Neural cell (in vitro differentiated cells): ENCODE measurements at regions not wholly inside any gene's neighbourhood (a gene's known extent, or its start where the extent isn't known, plus 50 kb on each side); places are given as distances from the start of the nearest gene placed in this dataset.

Source experiments
- H2AFZ ChIP-seq: fragments of 200-600, 300-800 bp; sonication (generic), shearing (Covaris generic); 2 replicates; pipeline ENCODE4 v1.6.0; 2014; ENCODE audit warnings: low read depth, mild to moderate bottlenecking, antibody characterized with exemption, low read length, moderate library complexity
- H3F3A ChIP-seq: fragments of 200-600 bp; shearing (Covaris generic); 2 replicates; pipeline ENCODE4 v1.6.1; 2016; ENCODE audit warnings: mild to moderate bottlenecking, moderate library complexity, mixed read lengths, antibody characterized with exemption, low read length; ENCODE audit not compliant: insufficient read depth, poor library complexity, severe bottlenecking
- H3K27ac ChIP-seq: fragments of 200-600, 300-800 bp; sonication (generic), shearing (Covaris generic); 2 replicates; pipeline ENCODE4 v1.5.1; 2014; ENCODE audit warnings: mild to moderate bottlenecking, low read length, moderate library complexity
- H3K27me3 ChIP-seq: fragments of 300-800, 200-600 bp; sonication (generic), shearing (Covaris generic); 2 replicates; pipeline ENCODE4 v1.6.0; 2014; ENCODE audit warnings: mild to moderate bottlenecking, low read depth, low read length, moderate library complexity; ENCODE audit not compliant: insufficient read depth
- H3K36me3 ChIP-seq: fragments of 300-800, 200-600 bp; sonication (generic), shearing (Covaris generic); 2 replicates; pipeline ENCODE4 v1.5.1; 2014; ENCODE audit warnings: mild to moderate bottlenecking, antibody characterized with exemption, low read length, moderate library complexity; ENCODE audit not compliant: insufficient read depth
- H3K4me2 ChIP-seq: fragments of 300-800, 200-600 bp; sonication (generic), shearing (Covaris generic); 2 replicates; pipeline ENCODE4 v1.6.0; 2014; ENCODE audit warnings: mild to moderate bottlenecking, low read length
- H3K4me3 ChIP-seq: fragments of 300-800, 200-600 bp; sonication (generic), shearing (Covaris generic); 2 replicates; pipeline ENCODE4 v1.5.1; 2014; ENCODE audit warnings: mild to moderate bottlenecking, low read length, moderate library complexity
- H3K79me2 ChIP-seq: fragments of 200-600 bp; shearing (Covaris generic); replicated peaks from 2 replicates; pipeline ENCODE4 v1.6.0; 2014; ENCODE audit warnings: mild to moderate bottlenecking, low read length, moderate library complexity; ENCODE audit not compliant: insufficient read depth
- H3K9ac ChIP-seq: fragments of 300-800, 200-600 bp; sonication (generic), shearing (Covaris generic); 2 replicates; pipeline ENCODE4 v1.6.1; 2016; ENCODE audit warnings: mild to moderate bottlenecking, low read length, mixed read lengths
- H3K9me2 ChIP-seq: fragments of 200-600 bp; shearing (Covaris generic); 2 replicates; pipeline ENCODE4 v1.6.1; 2016; ENCODE audit warnings: mild to moderate bottlenecking, low read length, mixed read lengths; ENCODE audit not compliant: insufficient read depth
- H3K9me3 ChIP-seq: fragments of 200-600, 300-800 bp; sonication (generic), shearing (Covaris generic); 2 replicates; pipeline ENCODE4 v1.6.1; 2016; ENCODE audit warnings: mild to moderate bottlenecking, mixed run types, low read length, moderate library complexity, mixed read lengths
- H4K20me1 ChIP-seq: fragments of 200-600 bp; shearing (Covaris generic); 2 replicates; pipeline ENCODE4 v1.6.1; 2016; ENCODE audit warnings: mild to moderate bottlenecking, mixed run types; ENCODE audit not compliant: insufficient read depth
- EP300 ChIP-seq: fragments of 450-650 bp; conservative IDR thresholded peaks from 2 replicates; pipeline ENCODE4 v1.6.1; 2014; ENCODE audit warnings: antibody characterized with exemption, mild to moderate bottlenecking, moderate library complexity; ENCODE audit not compliant: poor library complexity, severe bottlenecking
- EZH2 ChIP-seq: fragments of 200-600, 300-800 bp; shearing (Covaris generic), sonication (generic); IDR thresholded peaks from 2 replicates; pipeline ENCODE4 v1.6.1; 2014; ENCODE audit warnings: antibody characterized with exemption, low read length, borderline replicate concordance, mild to moderate bottlenecking; ENCODE audit not compliant: insufficient read depth, poor library complexity, severe bottlenecking
- MXI1 ChIP-seq: fragments of 450-650 bp; conservative IDR thresholded peaks from 2 replicates; pipeline ENCODE4 v1.6.1; 2014; ENCODE audit warnings: antibody characterized with exemption, mild to moderate bottlenecking; ENCODE audit not compliant: poor library complexity, severe bottlenecking
- POLR2AphosphoS5 ChIP-seq: IDR thresholded peaks from 2 replicates; pipeline ENCODE4 v1.6.1; 2012
- RAD21 ChIP-seq: fragments of 450-650 bp; conservative IDR thresholded peaks from 2 replicates; pipeline ENCODE4 v1.6.1; 2014; ENCODE audit warnings: antibody characterized with exemption, mild to moderate bottlenecking, moderate library complexity
- SMC3 ChIP-seq: fragments of 450-650 bp; conservative IDR thresholded peaks from 2 replicates; pipeline ENCODE4 v1.6.1; 2014; ENCODE audit warnings: antibody characterized with exemption, mild to moderate bottlenecking, moderate library complexity; ENCODE audit not compliant: poor library complexity
- TAF1 ChIP-seq: IDR thresholded peaks from 2 replicates; pipeline ENCODE4 v1.6.1; 2012; ENCODE audit warnings: low read depth
- TF ChIP-seq, protein P1 (sequence below): fragments of 450-650 bp; IDR thresholded peaks from 2 replicates; pipeline ENCODE4 v1.5.1; 2014; ENCODE audit warnings: antibody characterized with exemption, mild to moderate bottlenecking, moderate library complexity; ENCODE audit not compliant: poor library complexity, severe bottlenecking
- TF ChIP-seq, protein P2 (sequence below): IDR thresholded peaks from 2 replicates; pipeline ENCODE4 v1.6.1; 2012; ENCODE audit warnings: borderline replicate concordance

DNA sequence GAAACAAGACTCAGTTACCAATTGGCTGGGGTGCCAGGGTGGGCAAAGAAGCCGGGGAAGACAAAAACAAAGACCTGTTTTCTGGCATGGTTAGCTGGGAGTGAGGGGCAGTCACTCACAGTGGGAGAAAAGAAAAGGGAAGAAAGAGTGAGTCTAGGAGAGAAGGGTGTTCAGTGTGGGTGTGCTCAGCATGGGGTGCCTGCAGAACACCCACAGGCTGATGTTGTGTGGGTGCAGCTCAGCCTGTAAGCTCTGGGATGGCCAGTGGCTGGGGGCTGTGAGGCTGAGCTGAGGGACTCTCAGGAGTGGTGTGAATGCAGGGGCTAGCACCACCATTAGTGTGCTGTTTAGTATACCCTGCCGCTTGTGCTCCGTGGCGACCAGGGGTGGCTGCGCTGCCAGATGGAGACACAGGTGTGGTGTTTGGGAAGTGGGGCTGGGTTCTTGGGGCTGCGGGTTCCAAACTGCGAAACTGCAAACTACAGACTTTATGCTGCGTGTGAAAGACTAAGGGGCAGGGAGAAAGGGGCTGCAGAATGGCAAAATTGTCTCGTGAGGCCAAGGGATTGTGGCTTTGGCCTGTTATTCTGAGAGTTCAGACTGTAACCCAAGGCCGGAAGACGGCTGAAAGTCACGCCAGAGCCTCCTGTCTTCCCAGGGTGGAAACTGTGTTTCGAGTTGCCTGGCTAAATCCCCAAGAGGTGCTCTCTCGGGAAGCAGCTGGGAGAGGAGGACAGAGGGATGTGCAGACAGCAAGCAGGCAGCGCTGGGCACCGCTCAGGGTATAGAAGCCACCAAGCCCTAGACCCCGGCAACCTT, 156.3 kb downstream of the TTC32 start:
- Histone ChIP-seq H3K4me3 (no peak overlapping the region), H3K4me2 (no peak overlapping the region), H2AFZ (no peak overlapping the region), H3K9me2 (no peaks in the 10 kb centered on the region), H4K20me1 (no peaks in the 10 kb centered on the region), H3K9me3 (no peaks in the 10 kb centered on the region), H3K27me3 (no peaks in the 10 kb centered on the region), H3K36me3 (no peaks in the 10 kb centered on the region), H3K9ac (no peak overlapping the region), H3K79me2 (no peaks in the 10 kb centered on the region), H3K27ac (no peak overlapping the region), H3F3A (no peaks in the 10 kb centered on the region)
- TF ChIP-seq TAF1 = no peak
- TF ChIP-seq, protein P1, sequence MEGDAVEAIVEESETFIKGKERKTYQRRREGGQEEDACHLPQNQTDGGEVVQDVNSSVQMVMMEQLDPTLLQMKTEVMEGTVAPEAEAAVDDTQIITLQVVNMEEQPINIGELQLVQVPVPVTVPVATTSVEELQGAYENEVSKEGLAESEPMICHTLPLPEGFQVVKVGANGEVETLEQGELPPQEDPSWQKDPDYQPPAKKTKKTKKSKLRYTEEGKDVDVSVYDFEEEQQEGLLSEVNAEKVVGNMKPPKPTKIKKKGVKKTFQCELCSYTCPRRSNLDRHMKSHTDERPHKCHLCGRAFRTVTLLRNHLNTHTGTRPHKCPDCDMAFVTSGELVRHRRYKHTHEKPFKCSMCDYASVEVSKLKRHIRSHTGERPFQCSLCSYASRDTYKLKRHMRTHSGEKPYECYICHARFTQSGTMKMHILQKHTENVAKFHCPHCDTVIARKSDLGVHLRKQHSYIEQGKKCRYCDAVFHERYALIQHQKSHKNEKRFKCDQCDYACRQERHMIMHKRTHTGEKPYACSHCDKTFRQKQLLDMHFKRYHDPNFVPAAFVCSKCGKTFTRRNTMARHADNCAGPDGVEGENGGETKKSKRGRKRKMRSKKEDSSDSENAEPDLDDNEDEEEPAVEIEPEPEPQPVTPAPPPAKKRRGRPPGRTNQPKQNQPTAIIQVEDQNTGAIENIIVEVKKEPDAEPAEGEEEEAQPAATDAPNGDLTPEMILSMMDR = no peak
- TF ChIP-seq RAD21 = no peak

DNA sequence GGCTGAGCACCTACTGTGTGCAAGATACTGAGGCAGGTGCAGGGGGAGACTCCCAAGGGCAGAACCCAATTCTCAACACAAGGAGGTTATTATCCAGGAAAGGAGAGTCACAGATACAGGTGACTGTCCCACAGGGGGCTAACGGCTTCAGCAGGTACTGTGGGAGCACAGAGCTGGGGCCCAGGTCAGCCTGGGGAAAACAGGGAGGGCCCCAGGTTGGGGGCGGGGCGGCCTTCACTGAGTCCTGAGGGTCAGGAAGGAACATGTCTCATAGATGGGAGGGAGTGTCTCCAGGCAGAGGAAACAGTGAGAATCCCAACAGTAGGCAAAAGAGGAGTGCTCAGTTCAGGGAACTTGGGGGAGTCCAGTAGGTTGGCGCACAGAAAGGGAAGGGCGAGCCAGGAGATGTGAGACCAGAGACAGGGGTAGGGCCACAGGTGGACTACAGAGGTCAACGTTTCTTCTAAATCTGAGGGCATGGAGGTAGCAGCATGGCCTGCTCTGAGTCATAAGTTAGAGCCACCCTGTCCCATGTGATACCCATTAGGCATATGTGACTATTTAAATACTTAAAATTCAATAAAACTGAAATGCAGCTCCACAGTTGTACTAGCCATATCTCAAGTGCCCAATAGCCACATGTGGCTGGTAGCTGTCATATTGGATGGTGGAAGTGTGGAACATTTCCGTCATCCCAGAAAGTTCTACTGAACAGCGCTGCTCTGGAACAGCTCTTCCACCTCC, 157.2 kb downstream of the TTC32 start:
- Histone ChIP-seq H3K9me2 (no peaks in the 10 kb centered on the region), H3K36me3 (no peaks in the 10 kb centered on the region), H3K4me3 (no peak overlapping the region), H3F3A (no peaks in the 10 kb centered on the region), H3K27me3 (no peaks in the 10 kb centered on the region), H3K79me2 (no peaks in the 10 kb centered on the region), H3K9ac (no peak overlapping the region), H3K27ac (no peak overlapping the region), H2AFZ (no peak overlapping the region), H3K4me2 (no peak overlapping the region), H3K9me3 (no peaks in the 10 kb centered on the region), H4K20me1 (no peaks in the 10 kb centered on the region)
- TF ChIP-seq MXI1 (no peak), SMC3 (no peak), EP300 (no peak), RAD21 (no peak), TAF1 (no peak)
- TF ChIP-seq, protein P1 = no peak

DNA sequence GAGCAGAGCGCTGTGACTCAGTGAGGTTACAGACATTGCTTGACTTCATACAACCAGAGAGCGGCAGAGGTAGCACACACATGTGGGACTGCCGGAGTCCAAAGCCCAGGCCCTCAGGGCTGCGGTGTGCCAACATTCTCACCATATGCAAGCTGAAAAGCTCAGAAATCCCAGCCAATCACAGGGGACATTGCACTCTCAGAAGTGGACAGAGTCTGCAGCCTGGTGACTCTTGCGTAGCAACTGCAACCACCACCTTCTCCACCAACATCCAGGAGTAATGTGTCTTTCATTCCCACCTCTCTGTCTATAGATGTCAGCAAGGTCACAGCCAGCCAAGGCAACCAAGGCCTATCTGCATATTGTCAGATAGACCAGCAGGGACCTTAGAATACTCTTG, 158.1 kb downstream of the TTC32 start:
- Histone ChIP-seq H2AFZ (no peak overlapping the region), H4K20me1 (no peaks in the 10 kb centered on the region), H3K9me2 (no peaks in the 10 kb centered on the region), H3K27ac (no peak overlapping the region), H3K4me2 (no peak overlapping the region), H3F3A (no peaks in the 10 kb centered on the region), H3K9me3 (no peaks in the 10 kb centered on the region), H3K27me3 (no peaks in the 10 kb centered on the region), H3K36me3 (no peaks in the 10 kb centered on the region), H3K9ac (no peak overlapping the region), H3K79me2 (no peaks in the 10 kb centered on the region), H3K4me3 (no peak overlapping the region)
- no peak for TF ChIP-seq POLR2AphosphoS5
- TF ChIP-seq RAD21 = no peak
- TF ChIP-seq EP300 = no peak
- TF ChIP-seq EZH2 = no peak
- no peak for TF ChIP-seq SMC3
- TF ChIP-seq, protein P1 = no peak
- TF ChIP-seq, protein P2, sequence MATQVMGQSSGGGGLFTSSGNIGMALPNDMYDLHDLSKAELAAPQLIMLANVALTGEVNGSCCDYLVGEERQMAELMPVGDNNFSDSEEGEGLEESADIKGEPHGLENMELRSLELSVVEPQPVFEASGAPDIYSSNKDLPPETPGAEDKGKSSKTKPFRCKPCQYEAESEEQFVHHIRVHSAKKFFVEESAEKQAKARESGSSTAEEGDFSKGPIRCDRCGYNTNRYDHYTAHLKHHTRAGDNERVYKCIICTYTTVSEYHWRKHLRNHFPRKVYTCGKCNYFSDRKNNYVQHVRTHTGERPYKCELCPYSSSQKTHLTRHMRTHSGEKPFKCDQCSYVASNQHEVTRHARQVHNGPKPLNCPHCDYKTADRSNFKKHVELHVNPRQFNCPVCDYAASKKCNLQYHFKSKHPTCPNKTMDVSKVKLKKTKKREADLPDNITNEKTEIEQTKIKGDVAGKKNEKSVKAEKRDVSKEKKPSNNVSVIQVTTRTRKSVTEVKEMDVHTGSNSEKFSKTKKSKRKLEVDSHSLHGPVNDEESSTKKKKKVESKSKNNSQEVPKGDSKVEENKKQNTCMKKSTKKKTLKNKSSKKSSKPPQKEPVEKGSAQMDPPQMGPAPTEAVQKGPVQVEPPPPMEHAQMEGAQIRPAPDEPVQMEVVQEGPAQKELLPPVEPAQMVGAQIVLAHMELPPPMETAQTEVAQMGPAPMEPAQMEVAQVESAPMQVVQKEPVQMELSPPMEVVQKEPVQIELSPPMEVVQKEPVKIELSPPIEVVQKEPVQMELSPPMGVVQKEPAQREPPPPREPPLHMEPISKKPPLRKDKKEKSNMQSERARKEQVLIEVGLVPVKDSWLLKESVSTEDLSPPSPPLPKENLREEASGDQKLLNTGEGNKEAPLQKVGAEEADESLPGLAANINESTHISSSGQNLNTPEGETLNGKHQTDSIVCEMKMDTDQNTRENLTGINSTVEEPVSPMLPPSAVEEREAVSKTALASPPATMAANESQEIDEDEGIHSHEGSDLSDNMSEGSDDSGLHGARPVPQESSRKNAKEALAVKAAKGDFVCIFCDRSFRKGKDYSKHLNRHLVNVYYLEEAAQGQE = no peak
- no peak for TF ChIP-seq MXI1
- no peak for TF ChIP-seq TAF1
